MM.1S (cell line): ENCODE measurements at regions not wholly inside any gene's neighbourhood (a gene's known extent, or its start where the extent isn't known, plus 50 kb on each side); places are given as distances from the start of the nearest gene placed in this dataset.

Experiments used
- EZH2 ChIP-seq: fragments of 300-600 bp; sonication (generic); optimal IDR thresholded peaks from 2 replicates; pipeline ENCODE3; 2017; ENCODE audit warnings: low read depth, mild to moderate bottlenecking, antibody characterized with exemption, low read length, mixed read lengths
- TF ChIP-seq, protein P1 (sequence below): fragments of 300-600 bp; sonication (generic); IDR thresholded peaks from 2 replicates; pipeline ENCODE4 v1.5.1; 2016; ENCODE audit warnings: antibody characterized with exemption, low read length, mixed read lengths

DNA sequence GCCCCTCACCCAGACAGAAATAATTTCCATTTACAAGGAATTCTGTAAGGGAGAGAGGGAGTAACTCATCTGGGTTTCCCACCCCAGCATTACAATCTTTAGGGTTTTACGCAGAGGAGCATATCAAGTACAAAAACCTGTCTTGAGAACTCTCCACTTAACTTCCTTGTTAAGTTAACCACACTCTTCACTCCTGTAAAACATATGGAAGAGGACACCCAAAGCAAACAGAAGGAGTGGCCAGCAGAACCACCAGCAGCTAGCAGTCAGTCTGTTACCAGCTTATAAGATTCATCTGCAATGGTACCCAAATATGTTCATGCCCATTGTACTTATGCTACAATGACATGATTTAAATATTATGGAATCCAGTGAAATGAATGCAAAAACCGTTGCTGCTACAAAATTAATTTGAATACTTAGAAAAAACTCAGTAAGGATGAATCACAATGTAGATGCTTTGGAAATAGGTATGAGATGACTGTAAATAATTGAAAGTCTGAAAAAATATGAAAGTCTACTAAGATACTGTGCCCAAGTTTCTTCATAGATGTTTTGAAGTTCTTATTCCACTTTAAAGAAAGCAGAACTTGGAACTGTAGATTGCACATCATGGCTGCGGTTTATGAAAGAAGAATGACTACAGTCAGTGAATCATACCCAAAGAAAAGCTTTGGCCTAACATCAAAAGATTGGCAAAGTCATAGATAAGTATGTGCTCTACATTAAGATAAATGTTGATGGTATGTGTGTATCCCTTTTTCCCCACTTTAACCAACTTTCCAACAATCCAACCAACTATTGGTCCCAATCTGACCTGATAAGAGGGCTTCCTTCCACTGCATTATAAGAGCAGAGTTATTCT lies 233.6 kb downstream of the ACTL7B start:
- TF ChIP-seq, protein P1, sequence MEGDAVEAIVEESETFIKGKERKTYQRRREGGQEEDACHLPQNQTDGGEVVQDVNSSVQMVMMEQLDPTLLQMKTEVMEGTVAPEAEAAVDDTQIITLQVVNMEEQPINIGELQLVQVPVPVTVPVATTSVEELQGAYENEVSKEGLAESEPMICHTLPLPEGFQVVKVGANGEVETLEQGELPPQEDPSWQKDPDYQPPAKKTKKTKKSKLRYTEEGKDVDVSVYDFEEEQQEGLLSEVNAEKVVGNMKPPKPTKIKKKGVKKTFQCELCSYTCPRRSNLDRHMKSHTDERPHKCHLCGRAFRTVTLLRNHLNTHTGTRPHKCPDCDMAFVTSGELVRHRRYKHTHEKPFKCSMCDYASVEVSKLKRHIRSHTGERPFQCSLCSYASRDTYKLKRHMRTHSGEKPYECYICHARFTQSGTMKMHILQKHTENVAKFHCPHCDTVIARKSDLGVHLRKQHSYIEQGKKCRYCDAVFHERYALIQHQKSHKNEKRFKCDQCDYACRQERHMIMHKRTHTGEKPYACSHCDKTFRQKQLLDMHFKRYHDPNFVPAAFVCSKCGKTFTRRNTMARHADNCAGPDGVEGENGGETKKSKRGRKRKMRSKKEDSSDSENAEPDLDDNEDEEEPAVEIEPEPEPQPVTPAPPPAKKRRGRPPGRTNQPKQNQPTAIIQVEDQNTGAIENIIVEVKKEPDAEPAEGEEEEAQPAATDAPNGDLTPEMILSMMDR = no peak
- no peak for TF ChIP-seq EZH2
